HG02763 (cell line): ENCODE measurements at regions not wholly inside any gene's neighbourhood (a gene's known extent, or its start where the extent isn't known, plus 50 kb on each side); places are given as distances from the start of the nearest gene placed in this dataset.
"Not testable (repeated sequence)": the region's sequence is repeated elsewhere in the genome, so short reads cannot be mapped to it uniquely, and the experiment has no call there.

ENCODE experiments used
- ATAC-seq: cut with Tn5 transposase; IDR thresholded peaks from one replicate; pipeline ENCODE4 v1.9.1; 2021; ENCODE audit warnings: mild to moderate bottlenecking, moderate library complexity; ENCODE audit not compliant: unreplicated experiment

- ATAC-seq = no peak
Observed at GRCh38 chr10:70987396-70988130, 99.2 kb upstream of the PCBD1 start.

GRCh38 chr10:70990156-70990555, 101.8 kb upstream of the PCBD1 start:
- not testable (repeated sequence) for ATAC-seq

GRCh38 chr10:70990681-70991080, 102.3 kb upstream of the PCBD1 start:
- no peak for ATAC-seq

GRCh38 chr10:70991140-70992124, 103.1 kb upstream of the PCBD1 start:
- no peak for ATAC-seq

- no peak for ATAC-seq
Observed at GRCh38 chr10:70992436-70992835, 104.1 kb upstream of the PCBD1 start.

- no peak for ATAC-seq
Observed at GRCh38 chr10:70993051-70993450, 104.7 kb upstream of the PCBD1 start.

GRCh38 chr10:70996549-70996948, 108.2 kb upstream of the PCBD1 start:
- ATAC-seq = no peak

GRCh38 chr10:70997236-70997635, 108.9 kb upstream of the PCBD1 start:
- ATAC-seq = no peak

GRCh38 chr10:70998086-70998485, 109.7 kb upstream of the PCBD1 start:
- no peak for ATAC-seq

GRCh38 chr10:71001470-71001869, 113.1 kb upstream of the PCBD1 start:
- ATAC-seq = no peak

GRCh38 chr10:71004176-71005075, 116.1 kb upstream of the PCBD1 start:
- no peak for ATAC-seq

GRCh38 chr10:71005337-71006305, 117.3 kb upstream of the PCBD1 start:
- no peak for ATAC-seq

- no peak for ATAC-seq
Observed at GRCh38 chr10:71006506-71006905, 118.1 kb upstream of the PCBD1 start.

- ATAC-seq = no peak
Observed at GRCh38 chr10:71007516-71007915, 119.2 kb upstream of the PCBD1 start.

GRCh38 chr10:71008150-71008549, 119.8 kb upstream of the PCBD1 start:
- no peak for ATAC-seq

- no peak for ATAC-seq
Observed at GRCh38 chr10:71009126-71009525, 120.8 kb upstream of the PCBD1 start.

- ATAC-seq = no peak
Observed at GRCh38 chr10:71010730-71011129, 122.4 kb upstream of the PCBD1 start.

- no peak for ATAC-seq
Observed at GRCh38 chr10:71011141-71011540, 122.8 kb upstream of the PCBD1 start.

GRCh38 chr10:71014021-71014805, 125.8 kb upstream of the PCBD1 start:
- no peak for ATAC-seq
